NCI-H510A treated with DMSO at 0.1 percent for 48 hours (cell line): ENCODE measurements at regions not wholly inside any gene's neighbourhood (a gene's known extent, or its start where the extent isn't known, plus 50 kb on each side); places are given as distances from the start of the nearest gene placed in this dataset.

Source experiments
- DNase-seq: peaks from one replicate; lab custom pipeline; 2025; lab: John Stamatoyannopoulos, UW

DNA sequence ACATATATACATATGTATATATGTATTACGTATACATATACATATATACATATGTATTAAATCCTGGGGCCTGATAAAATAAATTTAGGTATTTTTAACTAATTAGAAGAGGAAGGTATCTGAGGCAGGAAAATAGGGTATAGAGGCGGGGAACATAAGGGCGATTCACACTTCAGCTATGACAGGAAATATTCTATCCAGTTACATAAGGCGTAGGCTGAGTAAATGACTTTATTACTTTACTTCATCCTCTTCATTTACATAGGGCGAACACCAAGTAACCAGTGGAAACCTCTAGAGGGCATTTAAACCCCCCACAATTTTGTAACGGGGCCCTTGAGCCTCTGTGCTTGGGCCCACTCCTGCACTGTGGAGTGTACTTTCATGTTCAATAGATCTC is 167.5 kb downstream of the SOCS6 start:
- no peak for DNase-seq

DNA sequence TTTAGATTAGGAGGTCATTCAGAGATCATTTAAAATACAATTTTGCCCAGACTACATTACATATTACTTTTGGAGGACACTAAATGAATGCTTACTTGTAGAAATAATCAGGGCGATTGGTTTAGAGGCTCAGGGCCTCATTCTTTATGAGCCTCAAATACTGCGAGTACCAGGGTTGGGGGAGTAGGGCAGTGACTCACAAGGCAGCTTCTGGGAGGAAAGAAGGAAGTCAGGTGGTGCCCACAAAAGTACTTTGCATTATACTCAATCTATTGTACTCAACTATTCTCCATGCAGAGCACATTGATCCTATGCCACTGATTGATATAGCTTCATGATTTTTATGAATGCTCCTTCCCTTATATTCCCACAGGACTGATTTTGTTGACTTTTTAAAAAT is 166.9 kb downstream of the SOCS6 start:
- no peak for DNase-seq

GRCh38 chr18:70454704-70455322 is 166.0 kb downstream of the SOCS6 start:
- DNase-seq: peak; percentile 84

- DNase-seq: no peak
Observed at GRCh38 chr18:70453058-70453775, 164.4 kb downstream of the SOCS6 start.

GRCh38 chr18:70452501-70452900 is 163.7 kb downstream of the SOCS6 start:
- no peak for DNase-seq

DNA sequence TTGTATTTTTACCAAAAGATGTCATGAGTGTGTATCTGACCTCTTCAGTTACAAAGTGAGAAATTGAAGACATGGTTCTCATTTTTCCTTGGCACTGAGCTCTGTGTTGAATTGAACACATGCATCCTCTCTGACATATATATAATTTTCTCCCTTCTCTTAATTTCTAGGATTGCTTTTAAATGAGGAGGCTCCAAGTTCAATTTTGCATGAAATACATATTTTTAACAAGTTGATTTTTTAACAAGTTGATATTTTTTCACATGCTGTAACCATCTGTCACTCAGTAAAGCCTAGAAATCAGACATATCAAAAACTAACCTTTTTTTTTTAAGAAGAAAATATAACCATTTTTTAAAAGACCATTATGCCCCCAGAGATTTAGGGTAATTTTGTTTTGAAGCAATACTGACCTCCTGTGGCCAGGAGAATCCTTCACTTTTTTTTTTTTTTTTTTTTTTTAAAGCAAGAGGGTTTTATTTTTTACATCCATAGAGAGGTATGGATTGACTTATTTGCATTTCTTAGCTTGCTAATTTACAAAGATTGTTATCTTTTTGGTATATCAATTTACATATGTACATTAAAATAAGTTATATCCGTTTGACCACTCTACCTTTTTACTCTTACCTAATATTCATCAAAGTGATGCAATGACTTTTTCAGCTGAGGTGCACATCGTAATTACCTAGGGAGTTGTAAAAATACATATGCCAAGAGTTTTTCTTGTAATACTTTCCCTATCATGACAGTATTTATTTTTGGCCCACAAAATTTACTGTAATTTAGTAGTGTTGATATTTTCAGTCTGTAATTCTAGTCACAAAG is 161.8 kb downstream of the SOCS6 start:
- DNase-seq: no peak

- DNase-seq: no peak
Observed at GRCh38 chr18:70448588-70448987, 159.7 kb downstream of the SOCS6 start.

GRCh38 chr18:70446063-70446462 is 157.2 kb downstream of the SOCS6 start:
- DNase-seq: no peak

DNA sequence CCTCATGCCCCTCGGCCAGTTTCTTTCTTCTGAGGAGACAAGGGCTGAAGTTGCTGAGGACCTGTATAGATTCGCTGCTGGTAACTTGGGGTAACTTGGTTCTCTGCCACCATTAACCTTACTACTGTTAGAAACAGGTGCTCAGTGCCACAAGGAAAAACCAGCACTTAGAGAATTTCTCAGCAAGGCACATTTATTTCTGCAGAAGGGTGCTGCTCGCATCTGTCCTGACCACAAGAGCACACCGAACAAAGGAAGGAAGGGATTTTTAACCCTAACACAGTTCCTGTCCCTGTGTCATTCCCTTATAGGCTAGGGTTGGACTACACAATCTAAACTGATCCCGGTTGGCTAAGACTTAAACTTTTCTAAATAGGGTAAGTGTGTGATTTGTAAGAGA is 154.1 kb downstream of the SOCS6 start:
- DNase-seq: no peak

GRCh38 chr18:70432804-70433400 is 144.1 kb downstream of the SOCS6 start:
- no peak for DNase-seq

DNA sequence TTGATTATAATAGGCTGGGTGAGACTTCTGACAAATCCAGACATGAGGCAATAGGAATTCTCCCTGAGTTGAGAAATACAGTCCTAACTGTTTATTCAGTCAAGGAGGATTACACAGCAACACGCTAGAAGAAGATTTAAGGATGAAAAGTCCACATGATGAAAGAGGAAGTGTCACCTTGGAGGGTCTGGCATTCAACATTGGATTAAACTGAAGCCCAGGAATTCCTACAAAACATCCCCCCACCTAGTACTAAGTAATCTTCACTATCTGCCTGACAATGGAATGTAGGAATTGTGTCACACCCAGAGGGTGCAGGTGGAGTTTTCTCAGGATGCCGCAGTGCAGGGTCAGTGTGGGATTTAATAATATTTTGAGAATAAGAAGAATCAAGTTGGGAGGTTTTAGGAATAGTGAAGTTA is 142.4 kb downstream of the SOCS6 start:
- no peak for DNase-seq

GRCh38 chr18:70430501-70431173 is 141.8 kb downstream of the SOCS6 start:
- DNase-seq: no peak

DNA sequence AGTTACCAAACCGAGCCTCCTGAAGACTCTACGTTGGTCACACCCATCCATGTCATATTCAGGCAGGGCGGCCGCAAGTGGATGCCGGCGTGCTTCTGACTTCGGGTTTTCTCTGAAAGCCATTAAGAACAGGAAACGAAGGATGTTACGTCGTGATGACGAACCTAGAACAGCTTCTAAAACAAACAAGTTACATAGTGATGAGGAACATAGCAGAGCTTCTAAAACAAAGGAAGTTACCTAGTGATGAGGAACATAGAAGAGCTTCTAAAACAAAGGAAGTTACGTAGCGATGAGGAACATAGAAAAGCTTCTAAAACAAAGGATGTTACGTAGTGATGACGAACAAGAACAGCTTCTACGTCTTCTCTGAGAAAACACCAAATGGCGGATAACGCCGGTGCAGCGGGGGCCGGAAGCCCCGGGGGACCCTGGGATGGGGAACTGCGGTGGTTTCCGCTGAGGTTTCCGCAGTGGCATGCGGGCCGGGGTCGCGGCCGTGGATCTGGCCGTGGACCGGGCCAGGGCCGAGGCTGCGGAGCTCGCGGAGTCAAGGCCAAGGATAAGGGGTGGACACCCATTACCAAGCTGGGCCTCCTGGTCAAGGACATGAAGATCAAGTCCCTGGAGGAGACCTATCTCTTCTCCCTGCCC is 141.1 kb downstream of the SOCS6 start:
- DNase-seq: no peak

- peak; percentile 46 for DNase-seq
Observed at GRCh38 chr18:70428439-70428838, 139.6 kb downstream of the SOCS6 start.

- no peak for DNase-seq
Observed at GRCh38 chr18:70426818-70427217, 138.0 kb downstream of the SOCS6 start.

- DNase-seq: no peak
Observed at GRCh38 chr18:70425236-70425635, 136.4 kb downstream of the SOCS6 start.

- peak; percentile 29 for DNase-seq
Observed at GRCh38 chr18:70423988-70424387, 135.1 kb downstream of the SOCS6 start.

DNA sequence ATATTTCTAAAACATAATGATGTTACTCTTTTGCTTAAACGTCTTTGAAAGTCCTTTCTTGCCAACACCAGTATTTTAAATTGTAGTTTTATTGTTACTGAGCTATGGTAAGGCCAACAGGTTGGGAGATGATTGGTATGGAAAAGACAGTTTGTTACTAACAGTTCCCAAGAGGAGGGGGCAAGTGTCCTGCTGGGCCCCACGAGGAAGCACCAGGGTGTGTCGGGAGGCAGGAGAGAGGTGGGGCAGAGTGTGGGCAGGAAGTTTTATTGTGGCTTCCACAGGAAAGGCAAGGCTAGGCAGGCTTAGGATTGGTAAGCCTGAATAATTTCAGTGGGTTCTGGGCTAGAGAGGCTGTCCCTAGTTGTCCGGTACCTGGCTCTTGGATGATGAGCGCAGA is 134.3 kb downstream of the SOCS6 start:
- DNase-seq: no peak

GRCh38 chr18:70422391-70422965 is 133.6 kb downstream of the SOCS6 start:
- DNase-seq: no peak

- peak; percentile 33 for DNase-seq
Observed at GRCh38 chr18:70421471-70422390, 132.9 kb downstream of the SOCS6 start.
